ENCODE measurements at regions not wholly inside any gene's neighbourhood (a gene's known extent, or its start where the extent isn't known, plus 50 kb on each side); places are given as distances from the start of the nearest gene placed in this dataset.
A peak's percentile ranks its signal among the peaks of the same experiment; 100 is the strongest.
"Not testable (repeated sequence)": the region's sequence is repeated elsewhere in the genome, so short reads cannot be mapped to it uniquely, and the experiment has no call there.

- Histone ChIP-seq H3K36me3 (no peaks in the 10 kb centered on the region), H3K4me3 (no peak overlapping the region), H3K9me3 (peaks cover 0 to 23% (median 4%) of the 10 kb centered on the region in 12 donors), H3K27ac (no peak overlapping the region), H3K27me3 (no peaks in the 10 kb centered on the region), H3K4me1 (peaks cover 0 to 5% (median 0%) of the 10 kb centered on the region in 12 donors)
- DNase-seq (no peak), ATAC-seq (no peak)
- intact Hi-C loops (cut with DNase I), result no loop called here
- 78 to 96% (median 85%) methylated on average over 6 of the region's 6 CpGs for WGBS, 4 donors
- TF ChIP-seq POLR2A (IDR thresholded peaks at IDR 0.05), result no peak
- no peak for TF ChIP-seq CTCF (IDR thresholded peaks at IDR 0.05)
Observed at GRCh38 chr12:89872922-89873630, 164.4 kb upstream of the ATP2B1 start.

- ATAC-seq (no peak), DNase-seq (no peak)
- peaks cover 0 to 23% (median 4%) of the 10 kb centered on the region in 12 donors for H3K9me3 ChIP-seq
- no peak overlapping the region for H3K27ac ChIP-seq
- intact Hi-C loops (cut with DNase I), result no loop called here
- TF ChIP-seq CTCF (IDR thresholded peaks at IDR 0.05), result no peak
- no peak for TF ChIP-seq POLR2A (IDR thresholded peaks at IDR 0.05)
- no peaks in the 10 kb centered on the region for H3K27me3 ChIP-seq
- H3K36me3 ChIP-seq, result no peaks in the 10 kb centered on the region
- WGBS, 4 donors, result 77 to 89% (median 79%) methylated on average over 6 of the region's 6 CpGs
- no peak overlapping the region for H3K4me3 ChIP-seq
- H3K4me1 ChIP-seq, result peaks cover 0 to 5% (median 0%) of the 10 kb centered on the region in 12 donors
Observed at GRCh38 chr12:89870413-89871184, 162.0 kb upstream of the ATP2B1 start.

GRCh38 chr12:89867611-89868010, 159.0 kb upstream of the ATP2B1 start:
- H3K4me1 ChIP-seq, result peaks cover 0 to 26% (median 0%) of the 10 kb centered on the region in 12 donors
- H3K36me3 ChIP-seq; ATAC-seq; H3K4me3 ChIP-seq; H3K27me3 ChIP-seq; H3K27ac ChIP-seq; DNase-seq; intact Hi-C loops (cut with DNase I): not testable (repeated sequence)
- H3K9me3 ChIP-seq, result peaks cover 0 to 23% (median 4%) of the 10 kb centered on the region in 12 donors
- WGBS, 4 donors, result 95 to 97% (median 97%) methylated on average over 13 to 23 of the region's 23 CpGs

DNA sequence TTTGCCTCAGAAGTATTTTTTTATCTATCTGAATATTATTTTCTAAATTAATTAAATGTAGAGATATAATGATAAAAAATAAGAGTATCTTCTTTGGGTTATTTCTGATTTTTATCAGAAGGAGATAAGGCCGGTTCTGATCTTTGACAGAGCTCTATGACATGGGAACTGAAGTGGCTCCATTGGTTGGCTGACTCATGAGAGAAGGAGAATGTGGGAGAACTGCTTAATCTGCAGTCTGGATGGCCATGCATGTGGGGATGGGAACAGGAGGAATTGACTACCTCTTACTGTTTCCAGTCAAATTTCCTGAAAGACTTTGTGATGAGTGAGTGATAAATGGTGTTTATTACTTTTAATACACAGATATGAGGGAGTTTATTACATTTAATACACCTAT, 155.8 kb upstream of the ATP2B1 start:
- Histone ChIP-seq H3K4me3 (no peak overlapping the region), H3K27ac (peak overlapping the region in 4 of 12 donors; percentile 5 to 94 (median 14)), H3K27me3 (no peaks in the 10 kb centered on the region)

More for the DNA sequence above, 155.8 kb upstream of the ATP2B1 start:
- intact Hi-C loops (cut with DNase I), result no loop called here
- H3K36me3 ChIP-seq, result no peaks in the 10 kb centered on the region
- peaks cover 0 to 36% (median 0%) of the 10 kb centered on the region in 12 donors for H3K4me1 ChIP-seq
- no peaks in the 10 kb centered on the region for H3K9me3 ChIP-seq
- WGBS, 4 donors, result 74 to 84% (median 78%) methylated on average over 1 of the region's 1 CpG
- no peak for ATAC-seq
- TF ChIP-seq POLR2A (IDR thresholded peaks at IDR 0.05), result no peak
- no peak for TF ChIP-seq CTCF (IDR thresholded peaks at IDR 0.05)
- no peak for DNase-seq

Measured in heart left ventricle (tissue), 16 donors.